ENCODE measurements at regions not wholly inside any gene's neighbourhood (a gene's known extent, or its start where the extent isn't known, plus 50 kb on each side); places are given as distances from the start of the nearest gene placed in this dataset.
A peak's percentile ranks its signal among the peaks of the same experiment; 100 is the strongest.
"Not testable (repeated sequence)": the region's sequence is repeated elsewhere in the genome, so short reads cannot be mapped to it uniquely, and the experiment has no call there.

DNA sequence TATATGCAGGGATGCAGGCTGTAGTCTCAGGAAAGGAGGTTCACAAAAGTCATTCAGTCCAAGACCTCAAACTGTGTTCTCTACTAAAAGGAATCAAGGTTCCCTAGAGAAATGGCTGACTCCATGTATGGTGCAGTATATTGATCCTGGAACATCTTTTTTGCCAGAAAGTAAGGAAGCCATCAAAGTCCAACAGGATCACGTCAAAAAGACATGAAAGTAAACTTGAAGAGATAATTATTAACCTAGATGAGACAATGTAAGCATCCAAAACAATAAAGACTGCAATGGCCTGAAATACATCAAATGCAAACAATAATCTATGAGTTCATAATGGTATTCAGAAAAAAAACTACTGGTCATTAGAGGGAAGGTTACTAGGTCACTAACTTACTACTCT is 115.6 kb upstream of the FABP2 start:
- not testable (repeated sequence) for DNase-seq (ENCODE audit: insufficient read length, low spot score); FAIRE-seq

DNA sequence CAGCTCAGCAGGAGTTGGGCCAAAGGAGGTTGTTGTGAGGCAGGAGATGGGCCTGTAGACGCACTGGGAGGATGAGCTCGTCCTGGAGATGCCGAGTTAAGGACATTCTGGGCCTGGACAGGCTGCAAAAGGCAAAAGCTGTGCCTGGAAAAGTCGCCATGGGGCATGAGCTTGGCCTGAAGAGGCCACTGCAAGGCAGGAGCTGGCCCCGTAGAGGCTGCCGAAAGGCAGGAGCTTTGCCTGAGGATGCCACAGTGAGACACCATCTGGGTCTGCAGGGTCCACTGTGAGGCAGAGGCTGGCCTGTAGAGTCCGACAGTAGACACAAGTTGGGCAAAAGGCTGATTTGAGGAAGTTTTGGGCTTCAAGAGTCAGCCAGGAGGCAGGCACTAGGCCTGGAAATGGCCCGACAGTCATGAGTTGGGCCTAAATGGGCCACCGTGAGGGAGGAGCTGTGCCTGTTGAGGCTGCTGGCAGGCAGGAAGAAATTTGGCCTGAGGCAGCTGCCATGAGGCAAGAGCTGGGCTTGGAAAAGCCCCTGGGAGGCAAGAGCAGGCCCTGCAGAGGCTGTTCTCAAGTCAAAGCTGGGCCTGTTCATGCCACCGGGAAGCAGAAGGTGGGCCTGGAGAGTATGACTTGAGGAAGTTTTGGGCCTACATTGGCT is 86.8 kb upstream of the FABP2 start:
- DNase-seq (ENCODE audit: insufficient read length, low spot score); FAIRE-seq: not testable (repeated sequence)

DNA sequence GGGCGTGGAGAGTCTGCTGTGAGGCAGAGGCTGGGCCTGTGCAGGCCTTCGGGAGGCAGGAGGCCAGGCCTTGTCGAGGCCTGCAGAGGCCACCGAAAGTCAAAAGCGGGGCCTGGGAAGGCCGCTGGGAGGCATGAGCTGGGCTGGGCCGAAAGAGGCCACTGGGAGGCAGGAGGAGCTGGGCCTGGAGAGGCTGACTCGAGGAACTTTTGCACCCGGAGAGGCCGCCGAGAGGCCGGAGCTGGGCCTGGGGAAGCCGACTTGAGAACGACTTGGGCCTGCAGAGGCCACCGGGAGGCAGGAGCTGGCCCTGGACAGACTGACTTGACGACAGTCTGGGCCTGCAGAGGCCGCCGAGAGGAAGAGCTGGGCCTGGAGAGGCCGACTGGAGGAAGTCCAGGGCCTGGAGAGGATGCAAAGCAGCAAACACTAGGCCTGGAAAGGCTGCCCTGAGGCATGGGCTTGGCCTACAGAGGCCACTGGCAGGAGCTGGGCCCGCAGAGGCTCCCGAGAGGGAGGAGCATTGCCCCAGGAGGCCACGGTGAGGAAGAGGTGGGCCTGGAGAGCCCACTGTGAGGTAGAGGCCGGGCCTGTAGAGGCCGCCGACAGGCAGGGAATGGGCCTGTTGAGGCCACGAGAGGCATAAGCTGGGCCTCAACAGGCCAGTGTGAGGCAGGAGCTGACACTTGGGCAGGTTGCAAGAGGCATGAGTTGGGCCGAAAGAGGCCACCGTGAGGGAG is 85.0 kb upstream of the FABP2 start:
- DNase-seq (ENCODE audit: insufficient read length, low spot score); FAIRE-seq: not testable (repeated sequence)

DNA sequence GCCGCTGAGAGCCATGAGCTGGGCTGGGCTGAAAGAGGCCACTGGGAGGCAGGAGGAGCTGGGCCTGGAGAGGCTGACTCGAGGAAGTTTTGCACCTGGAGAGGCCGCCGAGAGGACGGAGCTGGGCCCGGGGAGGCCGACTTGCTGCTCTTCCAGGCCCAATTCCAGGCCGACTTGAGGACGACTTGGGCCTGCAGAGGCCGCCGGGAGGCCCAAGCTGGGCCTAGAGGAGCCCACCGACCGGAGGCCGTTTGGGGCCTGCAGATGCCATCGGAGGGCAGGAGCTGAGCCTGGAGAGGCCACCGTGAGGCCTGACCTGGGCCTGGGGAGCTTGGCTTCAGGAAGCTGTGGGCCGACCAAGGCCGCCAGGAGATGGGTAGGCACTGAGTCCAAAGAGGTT is 84.1 kb upstream of the FABP2 start:
- DNase-seq (ENCODE audit: insufficient read length, low spot score); FAIRE-seq: not testable (repeated sequence)

DNA sequence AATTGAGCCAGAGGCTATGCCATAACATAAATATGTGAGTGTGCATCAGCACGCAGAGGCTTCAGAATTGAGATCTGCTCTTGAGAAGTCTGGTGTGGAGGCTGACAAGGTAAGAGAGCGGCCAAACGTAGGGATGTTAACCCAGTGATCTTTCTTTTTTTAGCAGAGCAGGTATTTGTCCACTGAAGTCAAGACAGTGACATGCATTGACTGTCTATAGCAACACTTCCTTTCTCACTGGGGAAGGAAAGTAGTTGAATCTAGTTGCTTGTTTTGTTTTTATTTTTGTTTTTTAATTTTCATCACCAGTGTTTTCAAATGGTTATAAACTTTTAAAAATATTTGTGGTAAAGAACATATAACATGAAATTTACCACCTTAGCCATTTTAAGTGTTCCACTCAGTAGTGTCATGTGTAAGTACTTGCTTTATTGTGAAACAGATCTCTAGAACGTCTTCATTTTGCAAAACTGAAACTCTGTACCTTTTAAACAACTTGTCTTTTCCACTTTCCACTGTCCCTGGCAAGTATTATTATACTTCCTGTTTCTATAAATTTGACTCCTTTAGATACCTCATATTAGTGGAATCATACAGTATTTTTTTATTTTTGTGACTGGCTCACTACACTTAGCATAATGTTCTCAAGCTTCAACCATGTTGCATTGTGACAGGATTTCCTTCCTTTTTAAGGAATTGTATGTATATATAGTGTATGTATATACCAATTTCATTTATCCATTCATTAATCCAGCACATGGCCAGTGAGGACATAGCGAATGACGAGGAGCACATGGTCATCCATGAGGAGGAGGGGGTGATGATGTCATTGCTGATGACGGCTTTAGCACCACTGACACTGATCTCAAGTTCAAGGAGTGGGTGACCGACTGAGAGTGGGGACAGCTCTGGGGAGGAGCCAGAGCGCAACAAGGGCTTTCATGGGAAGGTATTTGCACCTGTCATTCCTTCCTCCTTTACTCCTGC is 80.7 kb upstream of the FABP2 start:
- peak; percentile 64 for FAIRE-seq
- DNase-seq (ENCODE audit: insufficient read length, low spot score) = not testable (repeated sequence)

DNA sequence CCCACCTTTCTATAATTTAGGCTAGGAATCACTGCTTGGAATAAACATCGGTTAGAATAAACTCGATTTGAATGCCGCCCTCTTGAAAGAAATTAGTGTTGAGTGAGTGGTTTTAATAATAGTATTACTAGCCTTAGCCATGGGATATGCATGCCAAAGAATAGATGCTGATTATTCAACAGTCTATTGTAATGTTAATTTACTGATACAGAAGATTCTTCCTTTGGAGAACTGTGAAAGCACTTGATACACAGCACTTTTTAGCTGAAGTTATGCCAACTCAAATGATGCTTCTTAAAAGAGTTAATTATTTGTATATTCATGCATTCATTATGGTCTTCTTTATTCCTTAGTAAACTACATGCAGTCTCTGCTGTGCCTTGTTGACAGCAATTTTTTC is 73.8 kb upstream of the FABP2 start:
- not testable (repeated sequence) for FAIRE-seq; DNase-seq (ENCODE audit: insufficient read length, low spot score)

DNA sequence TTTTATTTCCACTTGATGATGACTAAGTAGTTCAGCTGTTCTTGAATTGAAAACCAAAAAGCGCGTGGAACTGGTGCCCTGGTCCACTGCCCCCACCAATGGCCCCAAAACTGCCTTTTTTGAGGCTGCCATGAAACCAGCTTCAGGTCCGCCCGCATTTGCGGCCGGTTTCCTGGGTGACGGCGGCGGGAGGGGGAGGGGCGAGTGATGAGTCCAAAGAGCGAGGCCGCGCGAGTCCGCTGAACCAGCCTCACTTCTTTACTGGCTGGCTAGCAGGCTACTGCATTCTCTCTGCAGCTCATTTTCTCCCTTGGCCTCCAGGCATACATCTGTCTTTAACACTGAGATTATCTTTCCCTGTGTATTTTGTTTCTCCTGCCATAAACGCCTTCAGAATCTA is 72.9 kb upstream of the FABP2 start:
- FAIRE-seq (no peak), DNase-seq (ENCODE audit: insufficient read length, low spot score) (no peak)
- TF ChIP-seq POU2F2 (IDR thresholded peaks at IDR 0.05; ENCODE audit: low read depth, low read length) = no peak
- no peak for TF ChIP-seq SPI1 (IDR thresholded peaks at IDR 0.05; ENCODE audit: low read depth, low read length)
- TF ChIP-seq PAX5 (IDR thresholded peaks at IDR 0.05; ENCODE audit: insufficient read depth, low read length, severe bottlenecking) = no peak
- no peak for TF ChIP-seq TAF1 (IDR thresholded peaks at IDR 0.05; ENCODE audit: low read depth, low read length)
- TF ChIP-seq POLR2AphosphoS5 (IDR thresholded peaks at IDR 0.05; ENCODE audit: low read depth, low read length) = no peak

DNA sequence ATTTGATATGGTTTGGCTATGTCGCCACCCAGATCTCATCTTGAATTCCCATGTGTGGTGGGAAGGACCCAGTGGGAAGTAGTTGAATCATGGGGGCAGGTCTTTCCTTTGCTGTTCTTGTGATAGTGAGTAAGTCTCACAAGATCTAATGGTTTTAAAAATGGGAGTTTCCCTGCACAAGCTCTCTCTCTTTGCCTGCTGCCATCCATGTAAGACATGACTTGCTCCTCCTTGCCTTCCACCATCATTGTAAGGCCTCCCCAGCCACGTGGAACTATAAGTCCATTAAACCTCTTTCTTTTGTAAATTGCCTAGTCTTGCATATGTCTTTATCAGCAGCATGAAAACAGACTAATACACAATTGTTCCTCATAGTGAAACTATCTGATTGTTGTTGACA is 66.9 kb upstream of the FABP2 start:
- FAIRE-seq; DNase-seq (ENCODE audit: insufficient read length, low spot score): not testable (repeated sequence)

DNA sequence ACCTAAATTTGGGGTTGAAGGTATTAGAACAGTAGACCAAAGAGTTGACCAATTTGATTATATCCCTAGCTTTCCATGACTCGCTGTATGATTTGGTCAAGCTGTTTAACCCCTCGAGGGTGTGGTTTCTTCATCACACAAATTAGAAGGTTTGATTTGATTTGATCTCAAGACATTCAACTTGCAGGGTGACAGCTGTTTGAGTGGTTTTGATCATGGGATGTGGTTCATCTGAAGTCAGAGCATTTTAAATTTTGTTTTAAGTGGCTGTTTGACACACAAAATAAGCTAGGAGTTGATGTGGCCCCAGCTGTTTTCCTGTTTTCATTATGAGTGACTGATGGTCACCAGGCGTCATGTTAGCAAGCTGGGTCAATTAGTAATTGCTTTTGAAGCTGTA is 52.7 kb upstream of the FABP2 start:
- not testable (repeated sequence) for DNase-seq (ENCODE audit: insufficient read length, low spot score); FAIRE-seq

DNA sequence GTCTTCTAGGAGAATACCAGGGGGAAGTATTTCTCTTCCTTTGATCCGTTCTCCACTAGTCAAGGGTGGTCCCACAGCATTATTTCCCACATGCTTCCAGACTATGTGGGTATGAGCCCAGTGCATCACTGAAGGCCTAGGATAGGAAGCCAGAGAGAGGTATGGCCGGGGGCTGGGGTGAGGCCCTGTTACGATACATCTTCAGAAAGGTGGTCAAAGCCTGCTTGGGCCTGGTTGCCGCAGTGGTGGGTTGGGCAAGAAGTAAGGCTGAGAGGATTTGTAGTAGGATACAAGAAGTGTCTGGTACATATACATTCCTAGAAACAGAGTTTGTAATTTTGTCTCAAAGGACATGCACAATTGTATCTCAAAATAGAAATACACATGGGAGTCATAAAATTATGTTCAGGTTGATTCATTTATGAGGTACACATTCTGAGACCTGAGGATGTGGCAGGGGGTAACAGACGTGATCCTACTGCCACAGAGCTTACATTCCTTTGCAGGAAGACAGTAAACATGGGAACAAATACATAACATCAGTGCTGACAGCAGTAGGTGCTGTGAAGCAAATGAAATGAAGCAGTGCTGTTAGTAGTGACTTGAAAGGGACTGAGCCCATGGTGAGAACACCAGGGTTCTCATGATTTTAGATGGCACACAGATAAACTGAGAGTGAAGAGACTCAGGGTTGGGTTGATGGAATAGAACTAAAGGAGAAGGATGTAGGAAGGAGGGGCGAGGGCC is 50.6 kb upstream of the FABP2 start:
- FAIRE-seq = peak; percentile 83

More for the DNA sequence above, 50.6 kb upstream of the FABP2 start:
- not testable (repeated sequence) for DNase-seq (ENCODE audit: insufficient read length, low spot score)

All from GM12891 (cell line).